AG20443 (cell line): ENCODE measurements at regions not wholly inside any gene's neighbourhood (a gene's known extent, or its start where the extent isn't known, plus 50 kb on each side); places are given as distances from the start of the nearest gene placed in this dataset.
"Not testable (repeated sequence)": the region's sequence is repeated elsewhere in the genome, so short reads cannot be mapped to it uniquely, and the experiment has no call there.

ENCODE experiments used
- DNase-seq: peaks from one replicate; pipeline ENCODE4 v3.0.0; 2012; ENCODE audit warnings: low spot score, mixed read lengths

- DNase-seq = no peak
Observed at GRCh38 chr13:105847527-105848291, 687.8 kb downstream of the EFNB2 start.

GRCh38 chr13:105846923-105847322, 688.5 kb downstream of the EFNB2 start:
- no peak for DNase-seq

- no peak for DNase-seq
Observed at GRCh38 chr13:105841286-105841685, 694.2 kb downstream of the EFNB2 start.

- no peak for DNase-seq
Observed at GRCh38 chr13:105838231-105838630, 697.2 kb downstream of the EFNB2 start.

GRCh38 chr13:105837295-105837694, 698.2 kb downstream of the EFNB2 start:
- DNase-seq = not testable (repeated sequence)

- no peak for DNase-seq
Observed at GRCh38 chr13:105830821-105831220, 704.6 kb downstream of the EFNB2 start.

GRCh38 chr13:105827111-105827809, 708.2 kb downstream of the EFNB2 start:
- DNase-seq = no peak

- no peak for DNase-seq
Observed at GRCh38 chr13:105825071-105825470, 710.4 kb downstream of the EFNB2 start.

- DNase-seq = no peak
Observed at GRCh38 chr13:105821337-105821736, 714.1 kb downstream of the EFNB2 start.

GRCh38 chr13:105820415-105820814, 715.0 kb downstream of the EFNB2 start:
- no peak for DNase-seq

- no peak for DNase-seq
Observed at GRCh38 chr13:105817498-105817897, 718.0 kb downstream of the EFNB2 start.

GRCh38 chr13:105816994-105817393, 718.5 kb downstream of the EFNB2 start:
- no peak for DNase-seq

- DNase-seq = no peak
Observed at GRCh38 chr13:105814902-105815250, 720.6 kb downstream of the EFNB2 start.

GRCh38 chr13:105814219-105814901, 721.1 kb downstream of the EFNB2 start:
- no peak for DNase-seq

- DNase-seq = no peak
Observed at GRCh38 chr13:105806628-105806920, 728.9 kb downstream of the EFNB2 start.

GRCh38 chr13:105805892-105806627, 729.4 kb downstream of the EFNB2 start:
- no peak for DNase-seq

- DNase-seq = peak; percentile 34
Observed at GRCh38 chr13:105804561-105805190, 730.8 kb downstream of the EFNB2 start.

- no peak for DNase-seq
Observed at GRCh38 chr13:105799155-105799554, 736.3 kb downstream of the EFNB2 start.

- DNase-seq = no peak
Observed at GRCh38 chr13:105798541-105798940, 736.9 kb downstream of the EFNB2 start.

GRCh38 chr13:105796081-105796480, 739.4 kb downstream of the EFNB2 start:
- no peak for DNase-seq

- no peak for DNase-seq
Observed at GRCh38 chr13:105790923-105791322, 744.5 kb downstream of the EFNB2 start.

- DNase-seq = no peak
Observed at GRCh38 chr13:105788530-105788929, 746.9 kb downstream of the EFNB2 start.
